ENCODE measurements at regions not wholly inside any gene's neighbourhood (a gene's known extent, or its start where the extent isn't known, plus 50 kb on each side); places are given as distances from the start of the nearest gene placed in this dataset.

- TF ChIP-seq CTCF (conservative IDR thresholded peaks at IDR 0.05): no peak
- TF ChIP-seq ZFX (IDR thresholded peaks at IDR 0.05): no peak
Observed at GRCh38 chr2:66125951-66126350, 309.0 kb upstream of the MEIS1 start.

GRCh38 chr2:66122516-66122915 is 312.4 kb upstream of the MEIS1 start:
- H3K27ac ChIP-seq: no peak overlapping the region
- TF ChIP-seq CTCF (conservative IDR thresholded peaks at IDR 0.05): no peak

More at GRCh38 chr2:66125951-66126350, 309.0 kb upstream of the MEIS1 start:
- no peak overlapping the region for H3K27ac ChIP-seq

- H3K27ac ChIP-seq: no peak overlapping the region
- TF ChIP-seq CTCF (conservative IDR thresholded peaks at IDR 0.05) (no peak), ZFX (IDR thresholded peaks at IDR 0.05) (no peak)
Observed at GRCh38 chr2:66121946-66122345, 313.0 kb upstream of the MEIS1 start.

- TF ChIP-seq ZFX (IDR thresholded peaks at IDR 0.05) (no peak), CTCF (conservative IDR thresholded peaks at IDR 0.05) (no peak)
- H3K27ac ChIP-seq: no peak overlapping the region
Observed at GRCh38 chr2:66113988-66114625, 320.8 kb upstream of the MEIS1 start.

- H3K27ac ChIP-seq: no peak overlapping the region
- TF ChIP-seq CTCF (conservative IDR thresholded peaks at IDR 0.05): no peak
- TF ChIP-seq ZFX (IDR thresholded peaks at IDR 0.05): no peak
Observed at GRCh38 chr2:66111706-66112105, 323.2 kb upstream of the MEIS1 start.

GRCh38 chr2:66110608-66111007 is 324.3 kb upstream of the MEIS1 start:
- H3K27ac ChIP-seq: no peak overlapping the region
- TF ChIP-seq CTCF (conservative IDR thresholded peaks at IDR 0.05) (no peak), ZFX (IDR thresholded peaks at IDR 0.05) (no peak)

- no peak for TF ChIP-seq CTCF (conservative IDR thresholded peaks at IDR 0.05)
- no peak for TF ChIP-seq ZFX (IDR thresholded peaks at IDR 0.05)
Observed at GRCh38 chr2:66110086-66110485, 324.8 kb upstream of the MEIS1 start.

More at GRCh38 chr2:66110086-66110485, 324.8 kb upstream of the MEIS1 start:
- H3K27ac ChIP-seq: no peak overlapping the region

Data from C4-2B (cell line).